Stimulated activated CD8-positive, alpha-beta memory T cell treated with anti-CD3 and anti-CD28 coated beads, Interleukin-4, amount 100 ng/mL, for 1 hour (primary cell): ENCODE measurements at regions not wholly inside any gene's neighbourhood (a gene's known extent, or its start where the extent isn't known, plus 50 kb on each side); places are given as distances from the start of the nearest gene placed in this dataset.
"Not testable (repeated sequence)": the region's sequence is repeated elsewhere in the genome, so short reads cannot be mapped to it uniquely, and the experiment has no call there.

Experiments used
- DNase-seq, 2 donors: peaks; one replicate each; pipeline ENCODE4 v3.0.0-alpha.2; 2020; ENCODE audit warnings: low read depth in 2 of 2, low spot score in 1 of 2

- DNase-seq: no peak
Observed at GRCh38 chr13:34351134-34351533, 533.2 kb downstream of the RFC3 start.

- DNase-seq: no peak
Observed at GRCh38 chr13:34352958-34353357, 535.0 kb downstream of the RFC3 start.

GRCh38 chr13:34356686-34357434, 538.9 kb downstream of the RFC3 start:
- DNase-seq: no peak

DNA sequence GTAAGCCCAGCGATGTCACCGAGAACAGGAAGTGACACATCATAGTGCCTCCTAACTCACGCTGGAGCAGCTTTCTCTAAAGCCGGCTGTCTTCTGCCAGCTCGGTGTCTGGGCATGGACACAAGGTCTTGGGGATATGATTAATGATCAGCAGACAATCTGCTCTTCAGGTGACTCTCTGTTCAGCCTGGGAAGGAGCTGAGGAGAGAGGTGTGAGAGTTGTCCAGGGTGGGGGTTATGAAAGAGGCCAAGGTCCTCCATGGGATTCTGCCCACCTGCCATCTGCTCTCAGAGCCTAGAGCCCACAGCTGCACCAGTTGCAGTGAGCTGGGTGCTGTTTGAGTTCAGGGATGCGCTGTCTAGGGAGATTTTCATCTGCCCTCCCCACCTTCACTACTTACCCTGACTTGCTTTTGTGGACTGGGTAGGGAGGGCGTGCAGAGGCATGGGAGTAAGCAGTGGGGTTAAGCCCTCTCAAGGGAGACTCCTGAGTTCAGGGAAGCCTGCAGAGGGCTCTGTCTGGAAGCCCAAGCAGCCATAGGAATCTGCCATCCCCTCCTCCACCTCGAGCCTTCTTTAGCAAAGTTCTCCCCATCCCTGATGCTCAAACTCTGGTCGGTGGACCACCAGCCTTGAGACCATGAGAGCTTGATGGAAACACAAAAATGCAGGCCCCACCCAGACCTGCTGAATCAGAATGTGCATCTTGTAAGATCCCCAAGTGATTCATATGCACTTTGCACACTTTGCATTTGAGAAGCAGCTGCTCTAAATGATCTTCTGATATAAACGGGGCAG, 539.7 kb downstream of the RFC3 start:
- DNase-seq: no peak

DNA sequence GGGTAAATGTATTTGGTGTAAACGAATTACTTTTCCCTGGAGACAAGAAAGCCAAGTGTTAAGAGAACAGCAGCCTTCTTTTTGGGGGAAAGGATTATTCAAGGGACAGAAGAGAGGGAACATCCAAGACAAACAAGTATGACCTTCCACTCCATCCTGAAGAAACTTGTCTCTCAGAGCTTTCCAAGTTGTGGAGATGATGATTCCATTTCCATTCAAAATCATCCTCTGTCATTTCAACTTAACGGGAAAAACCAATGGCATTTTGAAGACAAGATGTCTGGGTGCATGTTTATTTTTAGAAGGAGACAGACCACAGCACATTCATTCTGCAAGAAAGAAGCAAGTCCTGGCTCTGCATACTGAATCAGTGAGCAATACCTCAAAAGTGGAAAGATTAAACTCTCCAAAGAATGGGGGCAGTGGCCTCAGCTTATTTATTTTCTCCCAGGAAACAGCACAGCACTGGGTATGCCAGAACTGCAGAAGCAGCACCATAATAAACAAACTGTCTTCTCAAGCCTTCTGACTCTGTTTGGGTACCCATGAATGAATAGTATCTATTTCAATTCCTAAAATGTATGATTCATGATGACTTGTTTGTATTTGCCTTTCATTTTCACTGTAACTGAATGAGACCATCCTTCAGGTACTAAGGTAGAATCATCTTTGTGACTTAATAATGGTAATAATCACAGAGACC, 541.0 kb downstream of the RFC3 start:
- DNase-seq: no peak

- DNase-seq: no peak
Observed at GRCh38 chr13:34360702-34361101, 542.8 kb downstream of the RFC3 start.

DNA sequence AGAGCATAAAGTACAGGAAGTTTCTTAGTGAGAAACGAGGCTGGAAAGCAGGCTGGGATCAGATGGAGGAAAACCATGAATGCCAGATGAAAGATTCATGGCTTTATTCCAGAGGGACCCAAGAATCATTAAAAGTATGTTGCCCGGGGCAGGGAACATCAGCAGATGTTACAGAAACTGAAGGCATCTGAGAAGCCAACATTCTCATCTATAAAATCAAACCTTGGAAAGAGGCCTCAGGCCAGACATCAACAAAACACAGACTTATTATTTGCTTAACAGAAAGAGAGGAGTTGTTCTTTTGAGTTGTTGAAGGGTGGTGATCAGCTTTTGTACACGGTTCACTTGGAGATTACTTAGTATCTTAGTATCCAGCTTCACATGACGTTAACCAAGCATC, 543.6 kb downstream of the RFC3 start:
- DNase-seq: no peak

DNA sequence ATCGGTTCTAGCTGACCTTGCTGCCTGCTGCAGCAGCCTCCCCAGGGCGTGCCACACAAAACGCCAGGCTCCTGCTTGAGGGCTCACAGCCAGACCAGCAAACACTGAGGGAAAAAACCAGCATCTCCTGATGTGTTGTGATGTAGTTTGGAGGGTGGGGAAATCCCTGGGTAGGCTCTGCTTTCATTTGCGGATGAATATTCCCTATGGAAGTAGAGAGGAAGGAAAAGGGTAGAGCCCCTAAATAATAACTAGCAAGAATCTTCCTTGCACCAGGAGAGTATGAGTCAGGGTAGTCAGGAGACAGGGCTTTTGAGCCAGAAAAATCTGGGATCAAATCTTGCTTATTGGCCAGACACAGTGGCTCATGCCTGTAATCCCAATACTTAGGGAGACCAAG, 545.3 kb downstream of the RFC3 start:
- no peak for DNase-seq

GRCh38 chr13:34364633-34365032, 546.7 kb downstream of the RFC3 start:
- DNase-seq: no peak

DNA sequence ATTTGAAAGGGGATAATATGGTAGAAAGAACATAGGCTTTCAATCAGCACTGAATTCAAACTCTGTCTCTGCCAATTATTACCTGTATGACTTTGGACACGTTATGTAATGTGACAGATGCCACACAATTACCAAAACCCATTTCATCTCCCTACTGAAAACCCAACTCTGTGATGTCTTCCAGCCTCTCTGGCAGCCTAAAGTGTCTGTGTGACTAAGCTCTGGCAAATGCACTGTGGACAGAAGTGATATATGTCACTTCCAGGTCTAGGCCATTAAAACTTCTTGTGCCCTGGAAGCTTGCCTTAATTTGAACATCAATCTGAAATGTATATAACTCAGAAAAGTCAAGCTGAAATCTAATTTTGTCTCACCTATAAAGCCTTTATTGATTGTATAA, 552.0 kb downstream of the RFC3 start:
- DNase-seq: no peak

DNA sequence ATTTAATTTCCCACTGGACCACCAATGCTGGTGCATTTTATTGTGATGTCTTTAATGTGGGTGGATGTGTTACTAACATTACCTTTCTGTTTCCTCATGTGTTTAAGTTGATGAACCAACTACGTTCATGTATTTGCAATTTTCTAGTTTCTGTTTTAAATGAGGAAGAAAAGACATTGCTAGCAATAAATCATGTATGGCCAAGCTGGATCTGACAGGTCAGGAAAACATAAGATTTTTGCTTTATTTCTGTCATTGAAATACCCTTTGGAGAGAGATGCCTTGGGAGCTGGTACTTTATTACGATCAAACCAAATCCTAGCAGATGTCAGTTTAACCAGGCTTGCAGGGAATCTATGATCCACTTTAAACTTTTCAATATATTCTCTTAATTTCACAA, 553.2 kb downstream of the RFC3 start:
- no peak for DNase-seq

GRCh38 chr13:34371645-34372395, 553.9 kb downstream of the RFC3 start:
- no peak for DNase-seq

- no peak for DNase-seq
Observed at GRCh38 chr13:34372581-34372980, 554.6 kb downstream of the RFC3 start.

GRCh38 chr13:34376483-34376882, 558.5 kb downstream of the RFC3 start:
- no peak for DNase-seq

GRCh38 chr13:34381228-34381627, 560.8 kb upstream of the NBEA start:
- no peak for DNase-seq

DNA sequence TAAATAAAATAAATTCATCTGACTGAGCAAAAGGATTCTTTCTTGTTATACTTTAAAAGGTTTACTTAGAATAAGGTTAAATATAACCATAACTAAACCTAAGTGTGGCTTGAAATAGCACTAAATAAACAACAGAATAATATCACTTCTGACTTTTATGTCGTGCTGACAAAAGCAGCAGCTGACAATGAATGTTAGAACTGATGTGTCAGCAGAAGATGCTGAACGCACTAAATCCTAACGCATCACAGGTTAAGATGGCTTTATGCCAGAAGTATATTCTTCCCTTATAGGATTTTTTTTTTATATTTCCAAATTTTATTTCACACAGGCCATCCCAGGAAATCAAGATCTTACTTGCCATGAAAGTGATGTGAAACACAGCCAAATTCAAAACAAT, 558.3 kb upstream of the NBEA start:
- no peak for DNase-seq

- not testable (repeated sequence) for DNase-seq
Observed at GRCh38 chr13:34386229-34386628, 555.8 kb upstream of the NBEA start.

GRCh38 chr13:34391076-34391475, 551.0 kb upstream of the NBEA start:
- no peak for DNase-seq

DNA sequence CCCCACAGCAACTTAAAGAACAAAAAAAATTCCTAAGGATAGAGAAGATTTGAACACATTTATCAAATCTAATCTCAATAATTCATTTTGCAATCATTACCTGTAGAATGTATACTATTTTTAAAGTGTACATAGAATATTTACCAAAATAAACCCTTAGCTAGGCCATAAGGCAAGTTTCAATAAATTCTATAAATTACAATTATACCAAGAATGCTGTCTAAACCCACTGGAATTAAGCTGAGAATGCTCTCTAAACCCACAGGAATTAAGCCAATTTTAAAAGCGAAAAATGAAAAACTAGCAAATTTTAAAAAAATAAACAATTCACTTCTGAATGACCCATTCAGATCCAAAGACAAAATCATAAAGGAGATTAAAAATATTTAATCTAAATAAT, 540.4 kb upstream of the NBEA start:
- DNase-seq: no peak

- no peak for DNase-seq
Observed at GRCh38 chr13:34405410-34406181, 536.5 kb upstream of the NBEA start.

GRCh38 chr13:34408640-34409039, 533.4 kb upstream of the NBEA start:
- no peak for DNase-seq
